ENCODE measurements at regions not wholly inside any gene's neighbourhood (a gene's known extent, or its start where the extent isn't known, plus 50 kb on each side); places are given as distances from the start of the nearest gene placed in this dataset.
A peak's percentile ranks its signal among the peaks of the same experiment; 100 is the strongest.

GRCh38 chr1:209445576-209445975, 137.9 kb upstream of the CAMK1G start:
- no peak for DNase-seq (ENCODE audit: low read depth)

GRCh38 chr1:209446356-209446755, 137.2 kb upstream of the CAMK1G start:
- DNase-seq (ENCODE audit: low read depth) = no peak
- TF ChIP-seq CTCF (conservative IDR thresholded peaks at IDR 0.05; ENCODE audit: low read depth, low read length) = no peak
- no peak overlapping the region for H3K4me3 ChIP-seq (ENCODE audit: low read depth, low read length)

More at GRCh38 chr1:209445576-209445975, 137.9 kb upstream of the CAMK1G start:
- H3K4me3 ChIP-seq (ENCODE audit: low read depth, low read length) = no peak overlapping the region
- no peak for TF ChIP-seq CTCF (conservative IDR thresholded peaks at IDR 0.05; ENCODE audit: low read depth, low read length)

GRCh38 chr1:209454340-209454994, 129.0 kb upstream of the CAMK1G start:
- DNase-seq (ENCODE audit: low read depth) = no peak
- no peak overlapping the region for H3K4me3 ChIP-seq (ENCODE audit: low read depth, low read length)
- TF ChIP-seq CTCF (conservative IDR thresholded peaks at IDR 0.05; ENCODE audit: low read depth, low read length) = no peak

- peak; percentile 43 for DNase-seq (ENCODE audit: low read depth)
- no peak for TF ChIP-seq CTCF (conservative IDR thresholded peaks at IDR 0.05; ENCODE audit: low read depth, low read length)
- no peak overlapping the region for H3K4me3 ChIP-seq (ENCODE audit: low read depth, low read length)
Measured at GRCh38 chr1:209455145-209455544, 128.4 kb upstream of the CAMK1G start.

GRCh38 chr1:209455661-209456358, 127.7 kb upstream of the CAMK1G start:
- no peak for DNase-seq (ENCODE audit: low read depth)
- TF ChIP-seq CTCF (conservative IDR thresholded peaks at IDR 0.05; ENCODE audit: low read depth, low read length) = no peak
- no peak overlapping the region for H3K4me3 ChIP-seq (ENCODE audit: low read depth, low read length)

GRCh38 chr1:209456878-209457277, 126.6 kb upstream of the CAMK1G start:
- no peak for TF ChIP-seq CTCF (conservative IDR thresholded peaks at IDR 0.05; ENCODE audit: low read depth, low read length)
- H3K4me3 ChIP-seq (ENCODE audit: low read depth, low read length) = no peak overlapping the region
- no peak for DNase-seq (ENCODE audit: low read depth)
